Uterus (tissue), 3 donors: ENCODE measurements at regions not wholly inside any gene's neighbourhood (a gene's known extent, or its start where the extent isn't known, plus 50 kb on each side); places are given as distances from the start of the nearest gene placed in this dataset.

ENCODE experiments used
- DNase-seq, 2 donors: peaks; one replicate each; pipeline ENCODE4 v3.0.0-alpha.2; 2019 to 2020
- H3K27ac ChIP-seq, 2 donors: fragments of 200-600 bp; sonication (generic); 1 replicate in 1 of 2; 2 replicates in 1 of 2; pipeline ENCODE4 v1.5.1; 2016 to 2018
- H3K27me3 ChIP-seq, 2 donors: fragments of 200-600 bp; sonication (generic); one replicate each; pipeline ENCODE4 v1.5.1; 2018 to 2019; ENCODE audit warnings: control low read depth in 1 of 2
- H3K36me3 ChIP-seq, 2 donors: fragments of 200-600 bp; sonication (generic); one replicate each; pipeline ENCODE4 v1.5.1; 2019; ENCODE audit warnings: control low read depth in 1 of 2
- H3K4me1 ChIP-seq, 2 donors: fragments of 200-600 bp; sonication (generic); one replicate each; pipeline ENCODE4 v1.5.1; 2018 to 2019; ENCODE audit warnings: control low read depth in 1 of 2
- H3K4me3 ChIP-seq, 2 donors: fragments of 200-600 bp; sonication (generic); 1 replicate in 1 of 2; 2 replicates in 1 of 2; pipeline ENCODE4 v1.5.1; 2018 to 2019; ENCODE audit warnings: mild to moderate bottlenecking in 1 of 2
- H3K9me3 ChIP-seq, 2 donors: fragments of 200-600 bp; sonication (generic); one replicate each; pipeline ENCODE4 v1.5.1; 2019; ENCODE audit warnings: control low read depth in 1 of 2
- POLR2A ChIP-seq, 2 donors: fragments of 450-650 bp; IDR thresholded peaks; one replicate each; pipeline ENCODE4 v1.6.1; 2016; ENCODE audit warnings: antibody characterized with exemption in 2 of 2, mild to moderate bottlenecking in 1 of 2, moderate library complexity in 1 of 2
- intact Hi-C: fragments of 100-400 bp; cut with DNase I; formaldehyde crosslinking; loops from one replicate; pipeline ENCODE4 v1.15.1; 2023; ENCODE audit warnings: low total_unique reads
- TF ChIP-seq, protein P1 (sequence below), 4 experiments: fragments of 200-600 bp in 2 of 4; fragments of 450-650 bp in 2 of 4; sonication (generic) in 2 of 4; IDR thresholded peaks; one replicate each; pipeline ENCODE4 v1.5.1; 2016 to 2019; ENCODE audit warnings: antibody characterized with exemption in 4 of 4, mild to moderate bottlenecking in 2 of 4, moderate library complexity in 1 of 4
- donor health status: DM: yes; HTN: yes; CAD: no.

DNA sequence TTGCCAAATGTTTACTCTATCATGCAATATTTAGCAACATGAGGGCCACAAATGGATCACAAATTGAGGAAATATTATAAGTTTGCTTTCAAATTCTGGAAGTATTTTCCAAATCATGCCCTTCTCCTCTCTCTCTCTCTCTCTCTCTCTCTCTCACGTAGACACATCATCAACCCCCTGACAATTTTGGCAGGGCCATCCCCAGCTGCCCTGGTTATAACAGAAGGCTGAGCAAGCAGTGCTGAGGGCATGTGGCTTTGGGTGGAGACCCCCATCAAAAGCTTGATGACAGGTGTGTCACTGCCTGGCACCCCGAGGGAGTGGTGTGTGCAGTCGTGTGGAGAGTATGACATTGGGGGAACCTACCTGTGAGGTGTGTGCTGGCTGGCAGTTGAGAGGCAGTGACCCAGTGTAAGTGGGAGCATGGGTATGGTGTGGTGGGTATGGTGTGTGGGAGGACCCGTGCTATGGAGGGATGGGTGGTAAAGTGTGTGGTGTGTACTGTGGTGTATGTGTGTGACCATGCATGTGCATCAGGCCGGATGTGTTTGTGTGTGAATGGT, 224.5 kb downstream of the TTC32 start:
- intact Hi-C loops = no loop called here
- no peaks in the 10 kb centered on the region for H3K9me3 ChIP-seq
- DNase-seq = no peak

DNA sequence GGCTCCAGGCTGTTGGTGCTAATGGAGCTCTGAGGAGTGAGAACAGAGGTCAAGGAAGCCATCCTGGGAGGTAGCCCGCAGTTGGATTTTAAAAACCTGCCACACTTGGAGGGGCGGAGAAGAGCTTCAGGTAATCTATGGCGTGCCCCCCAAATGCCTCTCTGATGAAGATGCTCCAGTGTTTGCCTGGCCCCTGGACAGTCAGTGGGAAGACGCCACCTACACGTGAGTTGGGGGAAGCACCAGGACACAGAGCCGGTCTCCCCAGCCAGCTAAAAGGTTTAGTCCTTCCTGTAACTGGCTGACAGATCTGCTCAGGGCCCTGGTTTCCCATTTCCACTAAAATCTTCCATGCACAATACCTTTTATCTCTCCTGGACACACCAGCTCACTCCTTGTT, 225.0 kb downstream of the TTC32 start:
- Histone ChIP-seq H3K4me3 (no peak overlapping the region), H3K9me3 (no peaks in the 10 kb centered on the region), H3K27ac (no peak overlapping the region), H3K27me3 (no peaks in the 10 kb centered on the region), H3K36me3 (no peaks in the 10 kb centered on the region), H3K4me1 (no peaks in the 10 kb centered on the region)
- intact Hi-C loops = no loop called here
- TF ChIP-seq POLR2A (IDR thresholded peaks at IDR 0.05) = no peak
- TF ChIP-seq, protein P1, sequence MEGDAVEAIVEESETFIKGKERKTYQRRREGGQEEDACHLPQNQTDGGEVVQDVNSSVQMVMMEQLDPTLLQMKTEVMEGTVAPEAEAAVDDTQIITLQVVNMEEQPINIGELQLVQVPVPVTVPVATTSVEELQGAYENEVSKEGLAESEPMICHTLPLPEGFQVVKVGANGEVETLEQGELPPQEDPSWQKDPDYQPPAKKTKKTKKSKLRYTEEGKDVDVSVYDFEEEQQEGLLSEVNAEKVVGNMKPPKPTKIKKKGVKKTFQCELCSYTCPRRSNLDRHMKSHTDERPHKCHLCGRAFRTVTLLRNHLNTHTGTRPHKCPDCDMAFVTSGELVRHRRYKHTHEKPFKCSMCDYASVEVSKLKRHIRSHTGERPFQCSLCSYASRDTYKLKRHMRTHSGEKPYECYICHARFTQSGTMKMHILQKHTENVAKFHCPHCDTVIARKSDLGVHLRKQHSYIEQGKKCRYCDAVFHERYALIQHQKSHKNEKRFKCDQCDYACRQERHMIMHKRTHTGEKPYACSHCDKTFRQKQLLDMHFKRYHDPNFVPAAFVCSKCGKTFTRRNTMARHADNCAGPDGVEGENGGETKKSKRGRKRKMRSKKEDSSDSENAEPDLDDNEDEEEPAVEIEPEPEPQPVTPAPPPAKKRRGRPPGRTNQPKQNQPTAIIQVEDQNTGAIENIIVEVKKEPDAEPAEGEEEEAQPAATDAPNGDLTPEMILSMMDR (IDR thresholded peaks at IDR 0.05) = no peak
- DNase-seq = no peak

More for the DNA sequence above, 224.5 kb downstream of the TTC32 start:
- Histone ChIP-seq H3K4me3 (no peak overlapping the region), H3K4me1 (no peaks in the 10 kb centered on the region), H3K27ac (no peak overlapping the region), H3K27me3 (no peaks in the 10 kb centered on the region), H3K36me3 (no peaks in the 10 kb centered on the region)
- TF ChIP-seq POLR2A (IDR thresholded peaks at IDR 0.05) = no peak
- TF ChIP-seq, protein P1 (IDR thresholded peaks at IDR 0.05) = no peak

DNA sequence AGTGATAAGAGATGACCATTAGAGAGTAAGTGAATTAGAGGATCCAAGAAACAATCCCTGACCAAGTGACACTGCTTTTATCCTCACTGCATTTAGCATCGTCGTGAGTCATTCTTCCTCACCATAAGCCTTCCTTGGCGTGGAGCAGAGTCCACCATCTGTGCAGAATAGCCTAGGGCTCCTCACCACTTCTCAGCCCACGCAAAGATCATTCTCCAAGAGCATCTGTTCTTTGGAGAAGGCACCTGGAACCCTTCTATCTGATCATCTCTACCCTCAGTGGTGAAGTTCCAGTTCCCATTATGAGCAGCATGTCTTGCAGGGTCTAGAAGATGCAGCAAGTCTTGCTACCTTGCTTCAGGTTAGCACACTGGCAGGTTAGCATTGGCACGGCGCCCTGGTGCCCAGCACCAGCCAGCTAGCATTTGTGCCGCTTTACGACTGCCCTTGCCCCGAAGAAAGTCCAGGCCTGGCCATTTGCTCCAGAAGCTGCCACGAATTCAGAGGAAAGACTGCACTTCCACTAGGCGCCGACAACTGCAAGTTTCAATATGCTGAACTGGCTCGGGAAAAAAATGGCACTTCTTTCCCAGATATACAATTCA, 225.8 kb downstream of the TTC32 start:
- no peaks in the 10 kb centered on the region for H3K4me1 ChIP-seq
- no peak for TF ChIP-seq POLR2A (IDR thresholded peaks at IDR 0.05)
- TF ChIP-seq, protein P1 (IDR thresholded peaks at IDR 0.05) = no peak
- H3K27me3 ChIP-seq = no peaks in the 10 kb centered on the region
- H3K27ac ChIP-seq = no peak overlapping the region
- no peaks in the 10 kb centered on the region for H3K36me3 ChIP-seq
- H3K9me3 ChIP-seq = no peaks in the 10 kb centered on the region
- DNase-seq = no peak
- intact Hi-C loops = no loop called here
- no peak overlapping the region for H3K4me3 ChIP-seq

DNA sequence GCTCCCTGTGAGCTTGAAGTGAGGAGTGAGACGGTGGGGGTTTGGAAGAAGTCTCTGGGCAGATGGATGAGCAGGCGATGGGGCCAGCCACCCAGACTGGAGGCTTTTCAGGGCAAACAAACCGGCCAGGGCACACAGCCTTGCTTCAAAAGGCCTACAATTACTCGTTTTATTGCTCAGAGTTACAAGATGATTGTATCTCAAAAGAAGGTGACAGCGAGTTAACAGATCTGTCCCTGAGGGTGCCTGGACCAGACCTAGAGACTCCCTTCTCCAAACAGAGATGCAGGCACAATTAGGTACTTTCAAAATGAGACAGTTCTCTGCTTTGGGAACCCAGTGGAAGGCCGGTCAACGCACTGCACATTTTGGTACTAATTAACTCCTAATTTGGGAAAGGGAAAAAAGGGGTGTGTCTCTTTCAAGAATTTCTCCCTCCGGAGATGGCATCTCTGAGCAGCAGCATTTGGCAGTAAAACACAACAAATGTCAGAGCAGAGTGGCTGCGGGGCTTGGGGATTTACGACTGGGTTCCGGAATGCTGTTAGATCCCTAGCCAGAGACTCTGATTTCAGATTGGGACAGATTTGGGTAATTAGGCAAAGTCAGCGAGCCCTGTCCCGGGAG, 226.7 kb downstream of the TTC32 start:
- DNase-seq = no peak
- Histone ChIP-seq H3K27ac (no peak overlapping the region), H3K36me3 (no peaks in the 10 kb centered on the region), H3K27me3 (no peaks in the 10 kb centered on the region), H3K9me3 (no peaks in the 10 kb centered on the region), H3K4me1 (no peaks in the 10 kb centered on the region), H3K4me3 (no peak overlapping the region)
- intact Hi-C loops = no loop called here
- TF ChIP-seq, protein P1 (IDR thresholded peaks at IDR 0.05) = no peak
- no peak for TF ChIP-seq POLR2A (IDR thresholded peaks at IDR 0.05)
